K562 (cell line): ENCODE measurements at regions not wholly inside any gene's neighbourhood (a gene's known extent, or its start where the extent isn't known, plus 50 kb on each side); places are given as distances from the start of the nearest gene placed in this dataset.

ENCODE experiments used
- ATAC-seq: fragments of 200-7000 bp; cut with Tn5 transposase; 3 replicates; pipeline ENCODE4 v1.9.1; 2020; ENCODE audit warnings: moderate library complexity
- BruUV-seq: library from RNA; stranded (reverse); fragments of 400-500 nt; replicated peaks from 2 replicates; lab custom pipeline; 2021; lab: Mats Ljungman, UMichigan
- CTCF ChIA-PET: fragments of 300-600 bp; formaldehyde crosslinking; extraction: SDS; loops from one replicate; lab custom pipeline; 2021; ENCODE audit warnings: low intra/inter-chr PET ratio; lab: Yijun Ruan, JAX
- POLR2A ChIA-PET: fragments of 300-600, 350-650 bp; sonication (Branson Sonifier 250); formaldehyde crosslinking; extraction: SDS; loops from one replicate; lab custom pipeline; 2021; ENCODE audit warnings: antibody characterized with exemption, inconsistent platforms; lab: Yijun Ruan, JAX
- DNase-seq, 4 experiments: peaks; one replicate each; pipeline versions ENCODE4 v3.0.0 to v3.0.0-alpha.2; 2011 to 2018; ENCODE audit warnings: low spot score in 3 of 4, mixed read lengths in 3 of 4; ENCODE audit errors: extremely low read depth in 1 of 4
- FAIRE-seq: peaks from 2 replicates; lab custom pipeline; 2011; peaks lifted over from hg19 to GRCh38; lab: Jason Lieb, UNC
- H2AFZ ChIP-seq: 2 replicates; pipeline ENCODE4 v1.6.0; 2011; ENCODE audit warnings: low read depth, low read length, control low read depth, inconsistent platforms
- H3K27ac ChIP-seq: fragments of 200-600 bp; 3 replicates; pipeline ENCODE4 v1.8.0; 2011; ENCODE audit warnings: low read depth, mild to moderate bottlenecking, control low read depth, inconsistent platforms, low read length, moderate library complexity, mixed read lengths; ENCODE audit errors: extremely low read depth
- H3K27me3 ChIP-seq, 2 experiments: fragments of 300-600 bp in 1 of 2; 2 replicates in 1 of 2; 3 replicates in 1 of 2; pipeline versions ENCODE4 v1.6.0 to v1.8.0; 2011; ENCODE audit warnings: inconsistent platforms in 2 of 2, low read length in 2 of 2, mild to moderate bottlenecking in 1 of 2, mixed read lengths in 1 of 2, moderate library complexity in 1 of 2; ENCODE audit not compliant: control insufficient read depth in 2 of 2, insufficient read depth in 2 of 2
- H3K36me3 ChIP-seq: fragments of 300-600 bp; 3 replicates; pipeline ENCODE4 v1.8.0; 2011; ENCODE audit warnings: mild to moderate bottlenecking, low read length, inconsistent platforms; ENCODE audit not compliant: control insufficient read depth, insufficient read depth
- H3K4me1 ChIP-seq, 2 experiments: fragments of 200-600 bp in 1 of 2; replicated peaks in 1 of 2; 2 replicates in 1 of 2; 3 replicates in 1 of 2; pipeline versions ENCODE4 v1.5.1 to v1.8.0; 2011; ENCODE audit warnings: inconsistent platforms in 2 of 2, low read length in 2 of 2, mild to moderate bottlenecking in 1 of 2, mixed read lengths in 1 of 2, moderate library complexity in 1 of 2; ENCODE audit not compliant: control insufficient read depth in 2 of 2, insufficient read depth in 2 of 2
- H3K4me2 ChIP-seq: 2 replicates; pipeline ENCODE4 v1.6.1; 2011; ENCODE audit warnings: low read length, control low read depth, inconsistent platforms, mixed read lengths; ENCODE audit not compliant: insufficient read depth
- H3K4me3 ChIP-seq: fragments of 200-600 bp; sonication (generic), shearing (Covaris generic); 2 replicates; pipeline ENCODE4 v1.5.1; 2016; ENCODE audit warnings: control low read depth, inconsistent platforms
- H3K79me2 ChIP-seq: fragments of 200-600 bp; 3 replicates; pipeline ENCODE4 v1.8.0; 2011; ENCODE audit warnings: low read length, inconsistent platforms; ENCODE audit not compliant: control insufficient read depth, insufficient read depth
- H3K9ac ChIP-seq, 2 experiments: 2 replicates each; pipeline versions ENCODE4 v1.6.0 to v1.6.1; 2011; ENCODE audit warnings: low read depth in 2 of 2, low read length in 2 of 2, control low read depth in 1 of 2, inconsistent platforms in 1 of 2, mild to moderate bottlenecking in 1 of 2, mixed read lengths in 1 of 2; ENCODE audit not compliant: insufficient read depth in 1 of 2
- H3K9me1 ChIP-seq: one replicate; pipeline ENCODE4 v1.6.0; 2011; ENCODE audit warnings: inconsistent platforms, mild to moderate bottlenecking, low read length, moderate library complexity; ENCODE audit not compliant: control insufficient read depth, insufficient read depth
- H3K9me3 ChIP-seq: replicated peaks from 2 replicates; pipeline ENCODE4 v1.5.1; 2011; ENCODE audit warnings: low read depth, low read length, inconsistent platforms; ENCODE audit not compliant: control insufficient read depth, insufficient read depth
- H4K20me1 ChIP-seq: replicated peaks from 2 replicates; pipeline ENCODE4 v1.6.1; 2011; ENCODE audit warnings: low read length, inconsistent platforms, mixed read lengths; ENCODE audit not compliant: control insufficient read depth, insufficient read depth
- CBX2 ChIP-seq: fragments of 200-600 bp; sonication (generic); IDR thresholded peaks from one replicate; pipeline ENCODE4 v1.6.1; 2012; ENCODE audit warnings: mild to moderate bottlenecking, low read length, inconsistent platforms; ENCODE audit not compliant: insufficient read depth, poor library complexity, severe bottlenecking
- DDX20 ChIP-seq: fragments of 450-650 bp; IDR thresholded peaks from 2 replicates; pipeline ENCODE4 v1.6.1; 2016; ENCODE audit warnings: missing genetic modification characterization, low read depth, mild to moderate bottlenecking, missing compliant biosample characterization, moderate library complexity
- KDM4B ChIP-seq, 2 experiments: fragments of 450-650 bp in 1 of 2; sonication (generic) in 1 of 2; IDR thresholded peaks; 2 replicates each; pipeline ENCODE4 v1.6.1; 2016 to 2017; ENCODE audit warnings: borderline replicate concordance in 2 of 2, antibody characterized with exemption in 1 of 2, low read depth in 1 of 2, mild to moderate bottlenecking in 1 of 2
- KLF13 ChIP-seq: fragments of 450-650 bp; IDR thresholded peaks from 2 replicates; pipeline ENCODE4 v1.6.1; 2016; ENCODE audit warnings: missing genetic modification characterization, low read depth, mild to moderate bottlenecking, missing compliant biosample characterization, moderate library complexity, borderline replicate concordance
- L3MBTL2 ChIP-seq: fragments of 450-650 bp; IDR thresholded peaks from 2 replicates; pipeline ENCODE4 v1.6.1; 2016; ENCODE audit warnings: mild to moderate bottlenecking, moderate library complexity
- MIER1 ChIP-seq: fragments of 450-650 bp; IDR thresholded peaks from 2 replicates; pipeline ENCODE4 v1.6.1; 2016; ENCODE audit warnings: antibody characterized with exemption, mild to moderate bottlenecking, low read depth
- PCBP1 ChIP-seq: fragments of 200-400 bp; formaldehyde crosslinking; IDR thresholded peaks from 2 replicates; pipeline ENCODE4 v1.6.1; 2018; ENCODE audit warnings: mild to moderate bottlenecking, low read depth, low read length; ENCODE audit not compliant: poor library complexity, severe bottlenecking
- ZNF707 ChIP-seq: fragments of 250-450 bp; sonication (Bioruptor Pico); conservative IDR thresholded peaks from 2 replicates; pipeline ENCODE4 v1.8.0; 2022; ENCODE audit warnings: inconsistent platforms, mild to moderate bottlenecking, moderate library complexity
- ZNF780A ChIP-seq: fragments of 250-450 bp; sonication (Bioruptor Pico); IDR thresholded peaks from 2 replicates; pipeline ENCODE4 v1.5.0; 2021; ENCODE audit warnings: mild to moderate bottlenecking
- WGBS: fragments of 100-300 bp; shearing (Covaris generic); methylation state at CpG from one replicate; pipeline ENCODE4 v1.1.6; 2016; ENCODE audit warnings: low coverage, mixed read lengths; ENCODE audit not compliant: insufficient coverage; ENCODE audit errors: missing lambda C conversion rate; 5-methylcytosine and 5-hydroxymethylcytosine counted together
- in situ Hi-C: fragments of 300-500 bp; cut with MboI; formaldehyde crosslinking; loops from 4 replicates; pipeline ENCODE4 v1.15.0; 2018; ENCODE audit warnings: inconsistent platforms, mixed read lengths
- intact Hi-C: fragments of 100-400 bp; cut with micrococcal nuclease; formaldehyde crosslinking; loops from 2 replicates; pipeline ENCODE4 v1.14.2; 2022

- 0 out of 5 replicates have a peak, but pooled peaks cover 0 to 5% of the 10 kb centered on the region in 2 experiments for H3K27me3 ChIP-seq
- intact Hi-C loops (no loop called here), in situ Hi-C loops (no loop called here)
- CTCF ChIA-PET, result no interaction called here
- no peak for FAIRE-seq
- H3K27ac ChIP-seq, result no peak overlapping the region
- H3K36me3 ChIP-seq, result no peaks in the 10 kb centered on the region
- no peaks in the 10 kb centered on the region for H3K9me3 ChIP-seq
- 0% methylated on average over 5 of the region's 5 CpGs for WGBS
- no peak overlapping the region for H3K4me2 ChIP-seq
- H3K9ac ChIP-seq, result no peak overlapping the region
- H3K4me3 ChIP-seq, result no peak overlapping the region
- no peaks in the 10 kb centered on the region for H3K79me2 ChIP-seq
- POLR2A ChIA-PET, result interaction anchor here (0.7 kb wide), 1 partner anchor 21 kb away, joined by 3 read pairs; no protein-coding TSS in a partner anchor
- no peak overlapping the region for H2AFZ ChIP-seq
- no peaks in the 10 kb centered on the region for H3K4me1 ChIP-seq
- no peaks in the 10 kb centered on the region for H3K9me1 ChIP-seq
- no peak for ATAC-seq
- no peaks in the 10 kb centered on the region for H4K20me1 ChIP-seq
- TF ChIP-seq KDM4B (IDR thresholded peaks at IDR 0.05; ENCODE audit: borderline replicate concordance in 2 of 2, low read depth in 1 of 2) (no peak), CBX2 (no peak), DDX20 (tag) (no peak), MIER1 (no peak), PCBP1 (no peak), L3MBTL2 (no peak), KLF13 (tag) (no peak), ZNF780A (CRISPR knock-in tag) (no peak), ZNF707 (no peak)
- no TSS peak for BruUV-seq
- DNase-seq, result no peak
Observed at GRCh38 chr22:47356511-47357011, 594.1 kb downstream of the TBC1D22A start.
